ENCODE measurements at regions not wholly inside any gene's neighbourhood (a gene's known extent, or its start where the extent isn't known, plus 50 kb on each side); places are given as distances from the start of the nearest gene placed in this dataset.

GRCh38 chr4:189497996-189498395 lies 442.7 kb upstream of the FRG1 start:
- Histone ChIP-seq H3K27me3 (replicated peaks) (no peaks in the 10 kb centered on the region), H3K9me3 (replicated peaks) (no peaks in the 10 kb centered on the region; the same call in none of the 2 replicates), H3K4me1 (replicated peaks) (no peaks in the 10 kb centered on the region), H3K36me3 (no peaks in the 10 kb centered on the region), H3K4me3 (no peak overlapping the region), H3K27ac (no peak overlapping the region)
- no peak for DNase-seq (ENCODE audit: low read depth in 1 of 2, low spot score in 2 of 2)

- no peak overlapping the region for H3K4me3 ChIP-seq
- DNase-seq (ENCODE audit: low read depth in 1 of 2, low spot score in 2 of 2) = no peak
- no peak overlapping the region for H3K27ac ChIP-seq
- H3K9me3 ChIP-seq (replicated peaks) = no peaks in the 10 kb centered on the region; the same call in none of the 2 replicates
- H3K36me3 ChIP-seq = no peaks in the 10 kb centered on the region
- H3K4me1 ChIP-seq (replicated peaks) = no peaks in the 10 kb centered on the region
- no peaks in the 10 kb centered on the region for H3K27me3 ChIP-seq (replicated peaks)
Measured at GRCh38 chr4:189498457-189498856, 442.2 kb upstream of the FRG1 start.

- Histone ChIP-seq H3K27ac (no peak overlapping the region), H3K9me3 (replicated peaks) (no peaks in the 10 kb centered on the region; the same call in none of the 2 replicates), H3K4me1 (replicated peaks) (no peaks in the 10 kb centered on the region), H3K4me3 (no peak overlapping the region), H3K27me3 (replicated peaks) (no peaks in the 10 kb centered on the region), H3K36me3 (no peaks in the 10 kb centered on the region)
- DNase-seq (ENCODE audit: low read depth in 1 of 2, low spot score in 2 of 2) = no peak
Measured at GRCh38 chr4:189499696-189500095, 441.0 kb upstream of the FRG1 start.

GRCh38 chr4:189500970-189501369 lies 439.7 kb upstream of the FRG1 start:
- Histone ChIP-seq H3K4me1 (replicated peaks) (no peaks in the 10 kb centered on the region), H3K4me3 (no peak overlapping the region), H3K9me3 (replicated peaks) (no peaks in the 10 kb centered on the region; the same call in none of the 2 replicates), H3K36me3 (no peaks in the 10 kb centered on the region), H3K27ac (no peak overlapping the region), H3K27me3 (replicated peaks) (no peaks in the 10 kb centered on the region)
- DNase-seq (ENCODE audit: low read depth in 1 of 2, low spot score in 2 of 2) = no peak

GRCh38 chr4:189502841-189503435 lies 437.7 kb upstream of the FRG1 start:
- Histone ChIP-seq H3K27me3 (replicated peaks) (no peaks in the 10 kb centered on the region), H3K4me3 (no peak overlapping the region), H3K9me3 (replicated peaks) (no peaks in the 10 kb centered on the region; the same call in none of the 2 replicates), H3K27ac (no peak overlapping the region), H3K4me1 (replicated peaks) (no peaks in the 10 kb centered on the region), H3K36me3 (no peaks in the 10 kb centered on the region)
- DNase-seq (ENCODE audit: low read depth in 1 of 2, low spot score in 2 of 2) = no peak

- H3K27me3 ChIP-seq (replicated peaks) = no peaks in the 10 kb centered on the region
- no peak overlapping the region for H3K4me3 ChIP-seq
- no peaks in the 10 kb centered on the region for H3K36me3 ChIP-seq
- DNase-seq (ENCODE audit: low read depth in 1 of 2, low spot score in 2 of 2) = no peak
- H3K27ac ChIP-seq = no peak overlapping the region
- H3K9me3 ChIP-seq (replicated peaks) = no peaks in the 10 kb centered on the region; the same call in none of the 2 replicates
- no peaks in the 10 kb centered on the region for H3K4me1 ChIP-seq (replicated peaks)
Measured at GRCh38 chr4:189504220-189504619, 436.5 kb upstream of the FRG1 start.

- Histone ChIP-seq H3K27ac (no peak overlapping the region), H3K4me1 (replicated peaks) (no peaks in the 10 kb centered on the region), H3K4me3 (no peak overlapping the region), H3K36me3 (no peaks in the 10 kb centered on the region), H3K27me3 (replicated peaks) (no peaks in the 10 kb centered on the region), H3K9me3 (replicated peaks) (no peaks in the 10 kb centered on the region; the same call in 1 of the 2 replicates)
- DNase-seq (ENCODE audit: low read depth in 1 of 2, low spot score in 2 of 2) = no peak
Measured at GRCh38 chr4:189505380-189505779, 435.3 kb upstream of the FRG1 start.

GRCh38 chr4:189506080-189506479 lies 434.6 kb upstream of the FRG1 start:
- Histone ChIP-seq H3K27me3 (replicated peaks) (no peaks in the 10 kb centered on the region), H3K4me1 (replicated peaks) (no peaks in the 10 kb centered on the region), H3K9me3 (replicated peaks) (no peaks in the 10 kb centered on the region; the same call in 1 of the 2 replicates), H3K36me3 (no peaks in the 10 kb centered on the region), H3K27ac (no peak overlapping the region), H3K4me3 (no peak overlapping the region)
- no peak for DNase-seq (ENCODE audit: low read depth in 1 of 2, low spot score in 2 of 2)

- Histone ChIP-seq H3K27me3 (replicated peaks) (no peaks in the 10 kb centered on the region), H3K27ac (no peak overlapping the region), H3K9me3 (replicated peaks) (peaks cover 3% of the 10 kb centered on the region; the same call in 1 of the 2 replicates), H3K4me3 (no peak overlapping the region), H3K4me1 (replicated peaks) (no peaks in the 10 kb centered on the region), H3K36me3 (no peaks in the 10 kb centered on the region)
- DNase-seq (ENCODE audit: low read depth in 1 of 2, low spot score in 2 of 2) = no peak
Measured at GRCh38 chr4:189507060-189507459, 433.6 kb upstream of the FRG1 start.

- no peak for DNase-seq (ENCODE audit: low read depth in 1 of 2, low spot score in 2 of 2)
- Histone ChIP-seq H3K4me1 (replicated peaks) (no peaks in the 10 kb centered on the region), H3K9me3 (replicated peaks) (0 out of 2 replicates have a peak, but pooled peaks cover 3% of the 10 kb centered on the region), H3K4me3 (no peak overlapping the region), H3K36me3 (no peaks in the 10 kb centered on the region), H3K27ac (no peak overlapping the region), H3K27me3 (replicated peaks) (no peaks in the 10 kb centered on the region)
Measured at GRCh38 chr4:189510601-189511000, 430.1 kb upstream of the FRG1 start.

- Histone ChIP-seq H3K27ac (no peak overlapping the region), H3K4me3 (no peak overlapping the region), H3K36me3 (no peaks in the 10 kb centered on the region), H3K4me1 (replicated peaks) (no peaks in the 10 kb centered on the region), H3K27me3 (replicated peaks) (no peaks in the 10 kb centered on the region), H3K9me3 (replicated peaks) (0 out of 2 replicates have a peak, but pooled peaks cover 3% of the 10 kb centered on the region)
- DNase-seq (ENCODE audit: low read depth in 1 of 2, low spot score in 2 of 2) = no peak
Measured at GRCh38 chr4:189511581-189511980, 429.1 kb upstream of the FRG1 start.

GRCh38 chr4:189513421-189513820 lies 427.3 kb upstream of the FRG1 start:
- H3K4me1 ChIP-seq (replicated peaks) = no peaks in the 10 kb centered on the region
- H3K9me3 ChIP-seq (replicated peaks) = peaks cover 5% of the 10 kb centered on the region; the same call in 1 of the 2 replicates
- no peaks in the 10 kb centered on the region for H3K36me3 ChIP-seq
- H3K4me3 ChIP-seq = no peak overlapping the region
- H3K27ac ChIP-seq = no peak overlapping the region
- no peaks in the 10 kb centered on the region for H3K27me3 ChIP-seq (replicated peaks)
- DNase-seq (ENCODE audit: low read depth in 1 of 2, low spot score in 2 of 2) = no peak

- Histone ChIP-seq H3K27ac (no peak overlapping the region), H3K36me3 (no peaks in the 10 kb centered on the region), H3K27me3 (replicated peaks) (no peaks in the 10 kb centered on the region), H3K4me3 (no peak overlapping the region), H3K4me1 (replicated peaks) (no peaks in the 10 kb centered on the region), H3K9me3 (replicated peaks) (peaks cover 8% of the 10 kb centered on the region; the same call in 1 of the 2 replicates)
- DNase-seq (ENCODE audit: low read depth in 1 of 2, low spot score in 2 of 2) = no peak
Measured at GRCh38 chr4:189514209-189514608, 426.5 kb upstream of the FRG1 start.

GRCh38 chr4:189516902-189517301 lies 423.8 kb upstream of the FRG1 start:
- no peak for DNase-seq (ENCODE audit: low read depth in 1 of 2, low spot score in 2 of 2)
- Histone ChIP-seq H3K9me3 (replicated peaks) (peaks cover 5% of the 10 kb centered on the region; the same call in 1 of the 2 replicates), H3K27me3 (replicated peaks) (no peaks in the 10 kb centered on the region), H3K4me3 (no peak overlapping the region), H3K36me3 (no peaks in the 10 kb centered on the region), H3K27ac (no peak overlapping the region), H3K4me1 (replicated peaks) (no peaks in the 10 kb centered on the region)

GRCh38 chr4:189519186-189519585 lies 421.5 kb upstream of the FRG1 start:
- no peaks in the 10 kb centered on the region for H3K27me3 ChIP-seq (replicated peaks)
- no peak for DNase-seq (ENCODE audit: low read depth in 1 of 2, low spot score in 2 of 2)
- peaks cover 5% of the 10 kb centered on the region; the same call in 1 of the 2 replicates for H3K9me3 ChIP-seq (replicated peaks)
- no peak overlapping the region for H3K4me3 ChIP-seq
- no peaks in the 10 kb centered on the region for H3K36me3 ChIP-seq
- no peaks in the 10 kb centered on the region for H3K4me1 ChIP-seq (replicated peaks)
- H3K27ac ChIP-seq = no peak overlapping the region

All from SJSA1 (cell line).